Trophoblast cell (in vitro differentiated cells and primary cell): ENCODE measurements at regions not wholly inside any gene's neighbourhood (a gene's known extent, or its start where the extent isn't known, plus 50 kb on each side); places are given as distances from the start of the nearest gene placed in this dataset.
"Not testable (repeated sequence)": the region's sequence is repeated elsewhere in the genome, so short reads cannot be mapped to it uniquely, and the experiment has no call there.

Source experiments
- DNase-seq, 2 donors: peaks; one replicate each; pipeline ENCODE4 v3.0.0-alpha.2; 2016
- H2AFZ ChIP-seq: 2 replicates; pipeline ENCODE4 v1.6.1; 2013; ENCODE audit warnings: low read length, moderate library complexity, mild to moderate bottlenecking; ENCODE audit not compliant: insufficient read depth, poor library complexity
- H2AK5ac ChIP-seq: 2 replicates; pipeline ENCODE4 v1.6.1; 2013; ENCODE audit warnings: mild to moderate bottlenecking, low read length
- H2BK120ac ChIP-seq: 2 replicates; pipeline ENCODE4 v1.6.1; 2013; ENCODE audit warnings: low read length, mild to moderate bottlenecking, moderate library complexity; ENCODE audit not compliant: insufficient read depth, poor library complexity
- H2BK12ac ChIP-seq: 2 replicates; pipeline ENCODE4 v1.6.1; 2013; ENCODE audit warnings: mild to moderate bottlenecking, low read length, moderate library complexity
- H2BK5ac ChIP-seq: 2 replicates; pipeline ENCODE4 v1.6.1; 2013; ENCODE audit warnings: low read length, low read depth, moderate library complexity, mild to moderate bottlenecking; ENCODE audit not compliant: poor library complexity
- H3K14ac ChIP-seq: 2 replicates; pipeline ENCODE4 v1.6.1; 2013; ENCODE audit warnings: mild to moderate bottlenecking, low read length
- H3K18ac ChIP-seq: 2 replicates; pipeline ENCODE4 v1.6.1; 2013; ENCODE audit warnings: mild to moderate bottlenecking, low read length
- H3K23ac ChIP-seq: 2 replicates; pipeline ENCODE4 v1.6.1; 2013; ENCODE audit warnings: low read length
- H3K27ac ChIP-seq: 2 replicates; pipeline ENCODE4 v1.5.1; 2013; ENCODE audit warnings: low read depth, mild to moderate bottlenecking, inconsistent platforms, low read length, moderate library complexity
- H3K27me3 ChIP-seq: 2 replicates; pipeline ENCODE4 v1.6.1; 2013; ENCODE audit warnings: inconsistent platforms, mild to moderate bottlenecking, low read length, moderate library complexity; ENCODE audit not compliant: insufficient read depth
- H3K36me3 ChIP-seq, 2 experiments: 1 replicate in 1 of 2; 2 replicates in 1 of 2; pipeline ENCODE4 v1.6.1; 2013; ENCODE audit warnings: low read length in 2 of 2, mild to moderate bottlenecking in 2 of 2, moderate library complexity in 1 of 2; ENCODE audit not compliant: insufficient read depth in 2 of 2, control insufficient read depth in 1 of 2
- H3K4ac ChIP-seq: 2 replicates; pipeline ENCODE4 v1.6.1; 2013; ENCODE audit warnings: low read depth, mild to moderate bottlenecking, low read length, moderate library complexity
- H3K4me1 ChIP-seq, 2 experiments: 1 replicate in 1 of 2; 2 replicates in 1 of 2; pipeline ENCODE4 v1.6.1; 2013; ENCODE audit warnings: low read length in 2 of 2, mild to moderate bottlenecking in 2 of 2, moderate library complexity in 1 of 2; ENCODE audit not compliant: insufficient read depth in 2 of 2, control insufficient read depth in 1 of 2
- H3K4me2 ChIP-seq: 2 replicates; pipeline ENCODE4 v1.6.1; 2013; ENCODE audit warnings: inconsistent platforms, mild to moderate bottlenecking, low read length, moderate library complexity
- H3K4me3 ChIP-seq: 2 replicates; pipeline ENCODE4 v1.5.1; 2013; ENCODE audit warnings: mild to moderate bottlenecking, low read depth, low read length, inconsistent platforms
- H3K79me1 ChIP-seq: one replicate; pipeline ENCODE4 v1.6.1; 2013; ENCODE audit warnings: low read length
- H3K79me2 ChIP-seq: 2 replicates; pipeline ENCODE4 v1.6.1; 2013; ENCODE audit warnings: low read length, mild to moderate bottlenecking; ENCODE audit not compliant: control insufficient read depth, insufficient read depth, poor library complexity
- H3K9ac ChIP-seq: 2 replicates; pipeline ENCODE4 v1.6.1; 2013; ENCODE audit warnings: mild to moderate bottlenecking, low read length
- H3K9me3 ChIP-seq: 2 replicates; pipeline ENCODE4 v1.6.1; 2013; ENCODE audit warnings: low read depth, mild to moderate bottlenecking, control low read depth, inconsistent platforms, low read length; ENCODE audit not compliant: insufficient read depth
- H4K12ac ChIP-seq: 2 replicates; pipeline ENCODE4 v1.6.1; 2013; ENCODE audit warnings: low read depth, mild to moderate bottlenecking, low read length, moderate library complexity
- H4K8ac ChIP-seq: 2 replicates; pipeline ENCODE4 v1.6.1; 2013; ENCODE audit warnings: low read depth, mild to moderate bottlenecking, low read length, moderate library complexity
- H4K91ac ChIP-seq: one replicate; pipeline ENCODE4 v1.6.1; 2013; ENCODE audit warnings: low read depth, mild to moderate bottlenecking, low read length, moderate library complexity
- WGBS: extraction: QIAGEN DNeasy Blood & Tissue Kit; methylation state at CpG from one replicate; pipeline ENCODE4 v1.1.7; 2013; ENCODE audit warnings: missing lambda C conversion rate; ENCODE audit not compliant: insufficient read length, insufficient coverage; ENCODE audit errors: extremely low coverage; 5-methylcytosine and 5-hydroxymethylcytosine counted together

GRCh38 chr10:20555990-20556389 is 341.1 kb downstream of the NEBL start:
- H3K27me3 ChIP-seq, H3K4me1 ChIP-seq, H3K9ac ChIP-seq, H3K18ac ChIP-seq, H2BK120ac ChIP-seq, H3K4me3 ChIP-seq, H2BK12ac ChIP-seq, H3K14ac ChIP-seq, H3K4me2 ChIP-seq, H3K4ac ChIP-seq, H4K91ac ChIP-seq, H3K36me3 ChIP-seq, H3K79me2 ChIP-seq, DNase-seq, H2AFZ ChIP-seq, H3K79me1 ChIP-seq, H4K8ac ChIP-seq, H3K9me3 ChIP-seq, H4K12ac ChIP-seq, H3K23ac ChIP-seq, H2AK5ac ChIP-seq, H2BK5ac ChIP-seq, H3K27ac ChIP-seq: not testable (repeated sequence)
- WGBS: no CpG with 5 or more reads among the region's 7 CpGs

- no peak overlapping the region for H2BK120ac ChIP-seq
- H3K9me3 ChIP-seq: peaks cover 5% of the 10 kb centered on the region
- peak in 1 of 2 donors; percentile 37 for DNase-seq
- no peak overlapping the region for H3K23ac ChIP-seq
- H3K18ac ChIP-seq: no peak overlapping the region
- no peaks in the 10 kb centered on the region for H3K79me2 ChIP-seq
- no peak overlapping the region for H3K4me3 ChIP-seq
- H4K12ac ChIP-seq: no peak overlapping the region
- no peaks in the 10 kb centered on the region for H3K27me3 ChIP-seq
- no peak overlapping the region for H4K8ac ChIP-seq
- no peak overlapping the region for H2BK5ac ChIP-seq
- H3K4me1 ChIP-seq: no peaks in the 10 kb centered on the region
- H3K4ac ChIP-seq: no peak overlapping the region
- H3K27ac ChIP-seq: no peak overlapping the region
- H4K91ac ChIP-seq: no peak overlapping the region
- WGBS: no CpG with 5 or more reads among the region's 3 CpGs
- no peak overlapping the region for H3K4me2 ChIP-seq
- H3K9ac ChIP-seq: no peak overlapping the region
- no peak overlapping the region for H2BK12ac ChIP-seq
- no peak overlapping the region for H3K14ac ChIP-seq
- no peak overlapping the region for H2AFZ ChIP-seq
- no peaks in the 10 kb centered on the region for H3K79me1 ChIP-seq
- no peak overlapping the region for H2AK5ac ChIP-seq
- no peaks in the 10 kb centered on the region for H3K36me3 ChIP-seq
Measured at GRCh38 chr10:20552382-20552781, 344.7 kb downstream of the NEBL start.

GRCh38 chr10:20551761-20552160 is 345.4 kb downstream of the NEBL start:
- no peak overlapping the region for H3K9ac ChIP-seq
- H2BK12ac ChIP-seq: no peak overlapping the region
- H3K79me2 ChIP-seq: no peaks in the 10 kb centered on the region
- H3K4me1 ChIP-seq: no peaks in the 10 kb centered on the region
- H3K14ac ChIP-seq: no peak overlapping the region
- no peaks in the 10 kb centered on the region for H3K36me3 ChIP-seq
- H2BK120ac ChIP-seq: no peak overlapping the region
- no peaks in the 10 kb centered on the region for H3K27me3 ChIP-seq
- H3K4me3 ChIP-seq: no peak overlapping the region
- no peak overlapping the region for H4K12ac ChIP-seq
- H3K27ac ChIP-seq: no peak overlapping the region
- H3K4me2 ChIP-seq: no peak overlapping the region
- no peaks in the 10 kb centered on the region for H3K79me1 ChIP-seq
- H4K8ac ChIP-seq: no peak overlapping the region
- no peak overlapping the region for H3K18ac ChIP-seq
- H2AFZ ChIP-seq: no peak overlapping the region
- no peak overlapping the region for H2BK5ac ChIP-seq
- no peak overlapping the region for H2AK5ac ChIP-seq
- H3K23ac ChIP-seq: no peak overlapping the region
- WGBS: no CpG with 5 or more reads among the region's 2 CpGs
- no peak overlapping the region for H3K4ac ChIP-seq
- H4K91ac ChIP-seq: no peak overlapping the region
- peak; percentile 52 to 82 for DNase-seq
- peaks cover 5% of the 10 kb centered on the region for H3K9me3 ChIP-seq

- no peak overlapping the region for H3K4me3 ChIP-seq
- H2BK5ac ChIP-seq: no peak overlapping the region
- H3K4me2 ChIP-seq: no peak overlapping the region
- H3K79me1 ChIP-seq: no peaks in the 10 kb centered on the region
- H3K9ac ChIP-seq: no peak overlapping the region
- H2AK5ac ChIP-seq: no peak overlapping the region
- H2BK12ac ChIP-seq: no peak overlapping the region
- H3K4ac ChIP-seq: no peak overlapping the region
- no CpG with 5 or more reads among the region's 7 CpGs for WGBS
- no peak overlapping the region for H2AFZ ChIP-seq
- H3K27me3 ChIP-seq: no peaks in the 10 kb centered on the region
- DNase-seq: no peak
- no peak overlapping the region for H4K8ac ChIP-seq
- H3K79me2 ChIP-seq: no peaks in the 10 kb centered on the region
- peaks cover 4% of the 10 kb centered on the region for H3K9me3 ChIP-seq
- no peak overlapping the region for H2BK120ac ChIP-seq
- H3K27ac ChIP-seq: no peak overlapping the region
- no peak overlapping the region for H3K18ac ChIP-seq
- no peak overlapping the region for H4K12ac ChIP-seq
- no peak overlapping the region for H3K23ac ChIP-seq
- H3K4me1 ChIP-seq: peaks cover 0 to under 1% of the 10 kb centered on the region in 2 experiments
- H4K91ac ChIP-seq: no peak overlapping the region
- H3K36me3 ChIP-seq: peaks cover 0 to 3% of the 10 kb centered on the region in 2 experiments
- H3K14ac ChIP-seq: no peak overlapping the region
Measured at GRCh38 chr10:20535897-20536881, 360.9 kb downstream of the NEBL start.
